Natural killer cell treated with Interleukin-12 subunit alpha and Interleukin-12 subunit beta and Interleukin-15 and Interleukin-18, amount 100 ng/mL, for 72 hours (primary cell): ENCODE measurements at regions not wholly inside any gene's neighbourhood (a gene's known extent, or its start where the extent isn't known, plus 50 kb on each side); places are given as distances from the start of the nearest gene placed in this dataset.
"Not testable (repeated sequence)": the region's sequence is repeated elsewhere in the genome, so short reads cannot be mapped to it uniquely, and the experiment has no call there.

Experiments
- ATAC-seq, 2 donors: fragments of 150-1000 bp; cut with Tn5 transposase in 1 of 2; sonication (Bioruptor Pico), chemical (Tn5 transposase) in 1 of 2; 2 replicates each; pipeline ENCODE4 v1.10.0; 2021
- DNase-seq: peaks from one replicate; pipeline ENCODE4 v3.0.0; 2022; ENCODE audit warnings: low spot score
- H3K27ac Mint-ChIP-seq, 2 donors: 1 replicate in 1 of 2; 2 replicates in 1 of 2; pipeline ENCODE4 v1.8.0; 2022; ENCODE audit warnings: mixed read lengths in 2 of 2, mild to moderate bottlenecking in 1 of 2, moderate library complexity in 1 of 2
- H3K27me3 Mint-ChIP-seq, 2 donors: 1 replicate in 1 of 2; 2 replicates in 1 of 2; pipeline ENCODE4 v1.8.0; 2022; ENCODE audit warnings: mixed read lengths in 2 of 2
- H3K36me3 Mint-ChIP-seq: one replicate; pipeline ENCODE4 v1.8.0; 2022; ENCODE audit warnings: mixed read lengths
- H3K4me1 Mint-ChIP-seq, 2 donors: 1 replicate in 1 of 2; 2 replicates in 1 of 2; pipeline ENCODE4 v1.8.0; 2022; ENCODE audit warnings: low read depth in 2 of 2, mixed read lengths in 2 of 2, mild to moderate bottlenecking in 1 of 2
- H3K4me3 Mint-ChIP-seq: one replicate; pipeline ENCODE4 v1.8.0; 2022; ENCODE audit warnings: mixed read lengths
- H3K9me3 Mint-ChIP-seq: 2 replicates; pipeline ENCODE4 v1.8.0; 2022; ENCODE audit warnings: mixed read lengths

- no peaks in the 10 kb centered on the region for H3K9me3 Mint-ChIP-seq
- no peak for DNase-seq
Measured at GRCh38 chr22:49005557-49005956, 822.1 kb downstream of the BRD1 start.

GRCh38 chr22:49004484-49005399, 822.9 kb downstream of the BRD1 start:
- peaks cover 15 to 22% of the 10 kb centered on the region in 2 donors for H3K27me3 Mint-ChIP-seq
- H3K9me3 Mint-ChIP-seq, result no peaks in the 10 kb centered on the region
- H3K4me3 Mint-ChIP-seq, result no peak overlapping the region
- no peaks in the 10 kb centered on the region for H3K4me1 Mint-ChIP-seq
- no peaks in the 10 kb centered on the region for H3K36me3 Mint-ChIP-seq
- DNase-seq (no peak), ATAC-seq (no peak)
- H3K27ac Mint-ChIP-seq, result no peak overlapping the region

More at GRCh38 chr22:49005557-49005956, 822.1 kb downstream of the BRD1 start:
- ATAC-seq, result no peak
- Mint-ChIP-seq H3K27ac (no peak overlapping the region), H3K4me3 (no peak overlapping the region), H3K4me1 (no peaks in the 10 kb centered on the region), H3K36me3 (no peaks in the 10 kb centered on the region), H3K27me3 (peaks cover 12 to 14% of the 10 kb centered on the region in 2 donors)

- peaks cover 17 to 43% of the 10 kb centered on the region in 2 donors for H3K27me3 Mint-ChIP-seq
- not testable (repeated sequence) for H3K27ac Mint-ChIP-seq, H3K4me1 Mint-ChIP-seq, H3K36me3 Mint-ChIP-seq, DNase-seq, H3K4me3 Mint-ChIP-seq, ATAC-seq, H3K9me3 Mint-ChIP-seq
Measured at GRCh38 chr22:48997605-48998004, 830.1 kb downstream of the BRD1 start.

- H3K27ac Mint-ChIP-seq, result no peak overlapping the region
- H3K4me3 Mint-ChIP-seq, result no peak overlapping the region
- H3K9me3 Mint-ChIP-seq, result peaks cover 3% of the 10 kb centered on the region
- DNase-seq, result no peak
- ATAC-seq, result no peak
- no peaks in the 10 kb centered on the region for H3K4me1 Mint-ChIP-seq
- H3K36me3 Mint-ChIP-seq, result no peaks in the 10 kb centered on the region
- peaks cover 19 to 31% of the 10 kb centered on the region in 2 donors for H3K27me3 Mint-ChIP-seq
Measured at GRCh38 chr22:48993655-48994054, 834.0 kb downstream of the BRD1 start.

GRCh38 chr22:48984639-48985038, 843.0 kb downstream of the BRD1 start:
- peaks cover 8 to 9% of the 10 kb centered on the region in 2 donors for H3K27me3 Mint-ChIP-seq
- no peak overlapping the region for H3K4me3 Mint-ChIP-seq
- H3K27ac Mint-ChIP-seq, result no peak overlapping the region
- H3K9me3 Mint-ChIP-seq, result peaks cover 6% of the 10 kb centered on the region
- H3K4me1 Mint-ChIP-seq, result no peaks in the 10 kb centered on the region
- no peak for ATAC-seq
- H3K36me3 Mint-ChIP-seq, result no peaks in the 10 kb centered on the region
- no peak for DNase-seq

- peaks cover 6% of the 10 kb centered on the region for H3K9me3 Mint-ChIP-seq
- peaks cover 15 to 16% of the 10 kb centered on the region in 2 donors for H3K27me3 Mint-ChIP-seq
- H3K27ac Mint-ChIP-seq, result no peak overlapping the region
- no peak overlapping the region for H3K4me3 Mint-ChIP-seq
- DNase-seq (no peak), ATAC-seq (no peak)
- no peaks in the 10 kb centered on the region for H3K36me3 Mint-ChIP-seq
- H3K4me1 Mint-ChIP-seq, result no peaks in the 10 kb centered on the region
Measured at GRCh38 chr22:48982321-48982905, 845.3 kb downstream of the BRD1 start.

- Mint-ChIP-seq H3K27me3 (peaks cover 15 to 17% of the 10 kb centered on the region in 2 donors), H3K27ac (no peak overlapping the region), H3K36me3 (no peaks in the 10 kb centered on the region), H3K9me3 (peaks cover 6% of the 10 kb centered on the region), H3K4me3 (no peak overlapping the region), H3K4me1 (no peaks in the 10 kb centered on the region)
- DNase-seq, result no peak
- ATAC-seq, result peak in 1 of 2 donors; percentile 20
Measured at GRCh38 chr22:48981371-48982061, 846.2 kb downstream of the BRD1 start.

- Mint-ChIP-seq H3K27ac (no peak overlapping the region), H3K4me1 (no peaks in the 10 kb centered on the region), H3K36me3 (no peaks in the 10 kb centered on the region), H3K9me3 (peaks cover 6% of the 10 kb centered on the region), H3K27me3 (peaks cover 15 to 17% of the 10 kb centered on the region in 2 donors), H3K4me3 (no peak overlapping the region)
- ATAC-seq (no peak), DNase-seq (no peak)
Measured at GRCh38 chr22:48980918-48981317, 846.8 kb downstream of the BRD1 start.

- DNase-seq (no peak), ATAC-seq (no peak)
- no peak overlapping the region for H3K4me3 Mint-ChIP-seq
- peaks cover 5% of the 10 kb centered on the region for H3K9me3 Mint-ChIP-seq
- H3K27ac Mint-ChIP-seq, result no peak overlapping the region
- H3K36me3 Mint-ChIP-seq, result no peaks in the 10 kb centered on the region
- H3K27me3 Mint-ChIP-seq, result peaks cover 14 to 17% of the 10 kb centered on the region in 2 donors
- no peaks in the 10 kb centered on the region for H3K4me1 Mint-ChIP-seq
Measured at GRCh38 chr22:48980409-48980808, 847.3 kb downstream of the BRD1 start.

- Mint-ChIP-seq H3K27ac (no peak overlapping the region), H3K4me1 (no peaks in the 10 kb centered on the region), H3K36me3 (no peaks in the 10 kb centered on the region), H3K9me3 (no peaks in the 10 kb centered on the region), H3K27me3 (peaks cover 8 to 15% of the 10 kb centered on the region in 2 donors), H3K4me3 (no peak overlapping the region)
- DNase-seq, result no peak
- no peak for ATAC-seq
Measured at GRCh38 chr22:48979482-48979881, 848.2 kb downstream of the BRD1 start.

GRCh38 chr22:48976556-48977535, 850.8 kb downstream of the BRD1 start:
- DNase-seq, result no peak
- Mint-ChIP-seq H3K9me3 (no peaks in the 10 kb centered on the region), H3K36me3 (no peaks in the 10 kb centered on the region), H3K27me3 (peaks cover 16 to 19% of the 10 kb centered on the region in 2 donors), H3K4me3 (no peak overlapping the region), H3K4me1 (no peaks in the 10 kb centered on the region), H3K27ac (no peak overlapping the region)
- ATAC-seq, result no peak

- no peaks in the 10 kb centered on the region for H3K9me3 Mint-ChIP-seq
- ATAC-seq (no peak), DNase-seq (no peak)
- H3K27me3 Mint-ChIP-seq, result peaks cover 24 to 25% of the 10 kb centered on the region in 2 donors
- no peaks in the 10 kb centered on the region for H3K4me1 Mint-ChIP-seq
- H3K27ac Mint-ChIP-seq, result no peak overlapping the region
- H3K4me3 Mint-ChIP-seq, result no peak overlapping the region
- no peaks in the 10 kb centered on the region for H3K36me3 Mint-ChIP-seq
Measured at GRCh38 chr22:48975886-48976285, 851.8 kb downstream of the BRD1 start.

- no peak for ATAC-seq
- no peak overlapping the region for H3K4me3 Mint-ChIP-seq
- H3K27me3 Mint-ChIP-seq, result peaks cover 26% of the 10 kb centered on the region in 2 donors
- H3K27ac Mint-ChIP-seq, result no peak overlapping the region
- no peaks in the 10 kb centered on the region for H3K4me1 Mint-ChIP-seq
- H3K36me3 Mint-ChIP-seq, result no peaks in the 10 kb centered on the region
- DNase-seq, result no peak
- no peaks in the 10 kb centered on the region for H3K9me3 Mint-ChIP-seq
Measured at GRCh38 chr22:48975316-48975741, 852.3 kb downstream of the BRD1 start.
